GM12874 (cell line): ENCODE measurements at regions not wholly inside any gene's neighbourhood (a gene's known extent, or its start where the extent isn't known, plus 50 kb on each side); places are given as distances from the start of the nearest gene placed in this dataset.

ENCODE experiments used
- CTCF ChIP-seq: IDR thresholded peaks from 2 replicates; pipeline ENCODE4 v1.5.1; 2011; ENCODE audit warnings: low read depth, mild to moderate bottlenecking, control low read depth, low read length, moderate library complexity; ENCODE audit not compliant: insufficient read depth

- no peak for TF ChIP-seq CTCF
Observed at GRCh38 chr4:147327322-147327721, 153.6 kb upstream of the EDNRA start.

GRCh38 chr4:147328189-147328588 lies 152.7 kb upstream of the EDNRA start:
- TF ChIP-seq CTCF, result no peak

- TF ChIP-seq CTCF, result no peak
Observed at GRCh38 chr4:147328756-147329446, 152.0 kb upstream of the EDNRA start.

- TF ChIP-seq CTCF, result no peak
Observed at GRCh38 chr4:147332091-147332490, 148.8 kb upstream of the EDNRA start.

GRCh38 chr4:147334478-147334877 lies 146.4 kb upstream of the EDNRA start:
- no peak for TF ChIP-seq CTCF

- no peak for TF ChIP-seq CTCF
Observed at GRCh38 chr4:147335183-147335582, 145.7 kb upstream of the EDNRA start.

GRCh38 chr4:147336252-147336651 lies 144.6 kb upstream of the EDNRA start:
- no peak for TF ChIP-seq CTCF
